HG02970 (cell line): ENCODE measurements at regions not wholly inside any gene's neighbourhood (a gene's known extent, or its start where the extent isn't known, plus 50 kb on each side); places are given as distances from the start of the nearest gene placed in this dataset.
"Not testable (repeated sequence)": the region's sequence is repeated elsewhere in the genome, so short reads cannot be mapped to it uniquely, and the experiment has no call there.

Experiments
- ATAC-seq: cut with Tn5 transposase; IDR thresholded peaks from one replicate; pipeline ENCODE4 v1.9.1; 2021; ENCODE audit warnings: mild to moderate bottlenecking, moderate library complexity, moderate number of reproducible peaks; ENCODE audit not compliant: unreplicated experiment, low FRiP score

DNA sequence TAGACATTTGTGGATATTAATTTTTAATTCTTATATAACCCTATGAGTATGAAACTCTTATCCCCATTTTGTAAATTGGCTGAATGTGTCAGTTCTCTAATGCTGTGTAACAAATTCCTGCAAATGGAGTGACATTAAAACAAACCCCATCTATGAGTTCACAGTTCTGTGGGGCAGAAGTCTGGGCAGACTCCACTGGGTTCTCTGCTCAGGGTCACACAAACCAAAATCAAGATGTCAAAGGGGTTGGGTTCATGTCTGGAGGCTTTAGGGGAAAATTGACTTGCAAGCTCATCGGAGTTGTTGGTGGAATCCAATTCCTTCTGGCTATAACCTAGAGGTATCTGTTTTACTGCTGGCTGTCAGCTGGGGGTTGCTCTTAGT is 301.6 kb upstream of the PLGLB2 start:
- not testable (repeated sequence) for ATAC-seq

DNA sequence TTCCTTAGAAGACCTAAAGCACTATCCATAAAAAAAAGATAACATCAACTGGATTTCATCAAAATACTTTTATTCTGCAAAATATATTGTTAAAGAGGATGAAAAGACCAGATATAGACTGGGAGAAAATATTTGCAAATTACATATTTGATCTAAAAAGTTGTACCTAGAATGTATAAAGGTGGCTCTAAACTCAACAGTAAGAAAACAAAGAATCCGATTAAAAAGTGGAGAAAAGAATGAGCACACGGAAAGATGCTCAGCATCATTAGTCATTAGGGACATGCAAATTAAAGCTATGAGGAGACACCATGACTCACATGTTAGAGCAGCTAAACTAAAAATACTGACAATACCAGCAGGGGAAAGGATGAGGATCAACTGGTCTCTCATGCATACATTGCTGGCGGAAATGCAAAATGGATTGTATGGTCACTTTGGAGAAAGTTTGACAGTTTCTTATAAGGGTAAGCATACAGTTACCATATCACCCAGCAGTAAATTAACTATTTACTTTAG is 298.4 kb upstream of the PLGLB2 start:
- ATAC-seq, result not testable (repeated sequence)

DNA sequence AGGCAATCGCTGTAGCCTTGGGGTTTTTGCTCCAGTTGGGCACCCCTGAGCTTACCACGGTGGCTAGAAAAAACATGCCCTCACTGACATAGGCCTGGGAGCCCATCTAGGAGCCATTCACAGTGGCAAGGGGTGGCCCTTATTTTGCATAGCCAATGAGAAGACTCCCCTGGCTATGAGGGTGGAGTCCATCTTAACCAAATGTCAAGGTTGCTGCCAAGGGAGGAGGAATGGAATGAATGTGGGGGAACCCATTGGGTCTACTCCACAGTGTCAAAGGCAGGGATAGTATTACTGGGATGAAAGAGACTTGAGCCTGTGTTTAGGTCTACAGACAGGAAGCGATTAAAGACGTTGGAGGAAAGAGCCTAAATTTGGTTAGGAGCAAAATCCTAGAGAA is 295.7 kb upstream of the PLGLB2 start:
- not testable (repeated sequence) for ATAC-seq

DNA sequence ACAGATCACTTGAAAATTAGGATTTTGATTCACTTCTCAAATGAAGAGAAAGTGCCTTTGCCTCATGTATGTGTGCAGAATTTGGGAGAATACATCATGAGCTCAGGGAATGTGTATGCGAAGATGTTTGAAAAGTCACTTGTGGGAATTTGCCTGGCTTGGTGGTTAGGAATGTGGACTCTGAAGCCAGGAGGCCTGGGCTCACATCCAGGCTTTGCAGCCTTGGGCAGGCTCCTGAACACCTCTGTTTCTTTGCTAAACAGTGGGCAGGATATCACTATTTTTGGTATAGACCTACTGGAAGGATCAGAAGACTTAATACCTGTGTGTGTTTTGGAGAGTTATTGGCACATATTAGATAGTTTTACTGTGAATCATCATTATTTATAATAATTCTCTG is 295.0 kb upstream of the PLGLB2 start:
- not testable (repeated sequence) for ATAC-seq

- not testable (repeated sequence) for ATAC-seq
These were observed 293.9 kb upstream of the PLGLB2 start for GRCh38 chr2:87453965-87454364.

DNA sequence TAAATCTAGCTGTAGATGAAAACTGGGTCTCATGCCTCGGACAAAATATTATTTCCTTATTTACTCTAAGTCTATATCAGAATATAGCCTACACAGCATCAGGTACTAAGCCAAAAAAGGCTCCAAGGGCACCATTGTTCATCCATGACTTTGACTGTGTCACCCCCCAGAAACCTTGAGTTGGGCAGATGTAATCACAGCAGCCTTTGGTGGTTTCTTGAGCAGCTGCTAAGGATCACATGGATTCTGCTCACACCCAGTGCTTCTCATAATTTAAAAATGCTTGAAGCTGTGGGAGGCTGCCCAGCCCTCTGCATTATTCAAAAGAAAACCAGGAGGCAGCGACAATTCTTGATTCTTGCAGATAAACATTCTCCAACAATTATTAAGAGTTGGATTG is 293.5 kb upstream of the PLGLB2 start:
- not testable (repeated sequence) for ATAC-seq

GRCh38 chr2:87455209-87455853 is 292.6 kb upstream of the PLGLB2 start:
- not testable (repeated sequence) for ATAC-seq

GRCh38 chr2:87455854-87456249 is 292.0 kb upstream of the PLGLB2 start:
- ATAC-seq, result not testable (repeated sequence)

DNA sequence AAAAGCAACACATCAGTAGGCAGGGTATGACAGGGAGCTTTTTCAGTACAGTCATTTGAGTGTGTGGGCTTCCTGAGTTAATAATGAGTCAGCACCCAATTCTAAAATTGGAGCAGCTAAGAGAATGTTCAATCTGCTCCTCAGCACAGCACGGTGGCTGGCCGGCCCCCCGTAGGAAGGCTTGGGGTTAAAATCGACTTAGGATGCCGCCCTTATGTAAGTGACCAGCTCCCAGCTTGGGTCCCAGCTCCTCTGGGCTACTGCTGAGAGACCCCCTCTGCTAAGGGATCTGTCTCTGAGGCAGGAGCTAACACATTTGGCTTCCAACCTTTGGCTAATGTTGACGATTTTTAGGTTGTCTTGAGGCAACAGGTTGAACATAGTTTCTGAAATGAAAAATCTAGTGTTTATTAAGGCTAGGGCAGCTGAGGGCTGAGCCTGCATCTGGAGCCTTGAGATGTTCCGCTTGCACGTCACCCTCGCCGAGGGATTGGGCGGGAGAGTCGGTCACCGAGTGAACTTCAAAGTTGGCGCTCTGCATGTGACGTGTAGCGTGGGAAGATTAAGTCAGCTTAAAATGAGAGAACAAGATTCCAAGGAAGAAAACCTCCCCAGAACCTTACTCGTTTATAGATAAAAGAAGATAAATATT is 291.3 kb upstream of the PLGLB2 start:
- peak; percentile 48 for ATAC-seq

DNA sequence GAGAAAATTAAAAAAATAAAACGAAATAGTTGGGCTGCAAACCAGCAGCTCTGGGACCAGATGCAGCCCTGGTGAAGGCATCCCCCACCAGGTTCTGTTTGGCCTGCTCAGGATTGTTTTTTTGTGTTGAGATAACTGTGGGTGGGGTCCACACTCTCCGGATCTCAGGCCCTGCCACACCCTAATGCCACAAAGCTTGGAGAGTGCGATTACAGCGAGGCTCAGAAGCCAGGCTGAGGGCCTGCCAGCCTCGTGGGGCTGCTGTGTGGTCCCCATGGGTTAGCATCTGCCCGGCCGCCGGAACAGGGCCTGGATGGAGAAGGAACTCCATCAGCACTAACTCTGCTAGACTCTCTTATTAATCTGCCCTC is 290.8 kb upstream of the PLGLB2 start:
- not testable (repeated sequence) for ATAC-seq

DNA sequence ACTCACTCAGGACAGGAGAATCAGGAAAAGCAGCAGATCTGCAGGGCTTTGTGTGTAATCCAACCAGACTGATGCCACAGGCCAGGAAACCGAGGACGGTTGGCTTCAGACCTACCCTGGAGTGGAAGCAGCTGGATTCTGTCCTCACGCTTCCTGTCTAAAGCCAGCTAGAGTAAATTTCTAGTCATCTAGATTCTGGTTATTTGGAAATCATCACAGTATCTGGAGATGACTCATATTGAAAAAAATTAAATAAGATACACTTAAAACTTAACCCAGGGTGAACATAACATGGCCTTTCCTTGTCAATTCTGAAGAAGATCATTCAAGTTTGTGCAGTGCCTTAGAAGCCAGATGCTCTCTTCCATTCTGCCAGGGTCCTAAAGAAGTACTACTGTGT is 288.9 kb upstream of the PLGLB2 start:
- ATAC-seq, result not testable (repeated sequence)

DNA sequence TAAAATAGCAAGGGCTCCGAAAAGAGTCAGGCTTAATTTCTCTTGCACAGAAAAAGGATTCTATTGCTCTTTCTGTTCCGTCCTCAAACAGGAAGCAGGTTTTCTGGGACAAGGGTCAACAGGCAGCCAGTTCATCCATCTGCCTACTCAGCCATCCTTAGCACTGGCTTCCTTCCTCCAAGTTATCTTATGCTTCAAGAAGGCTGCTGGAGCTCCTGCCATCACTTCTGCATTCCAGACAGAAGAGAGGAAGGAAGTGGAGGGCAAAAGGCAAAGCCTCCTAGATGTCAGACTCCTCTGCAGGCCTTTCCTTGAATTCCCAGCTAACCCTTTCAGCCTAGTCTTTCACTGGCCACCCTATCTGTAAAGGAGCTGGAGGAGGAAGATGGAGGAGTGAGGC is 287.8 kb upstream of the PLGLB2 start:
- ATAC-seq, result not testable (repeated sequence)

DNA sequence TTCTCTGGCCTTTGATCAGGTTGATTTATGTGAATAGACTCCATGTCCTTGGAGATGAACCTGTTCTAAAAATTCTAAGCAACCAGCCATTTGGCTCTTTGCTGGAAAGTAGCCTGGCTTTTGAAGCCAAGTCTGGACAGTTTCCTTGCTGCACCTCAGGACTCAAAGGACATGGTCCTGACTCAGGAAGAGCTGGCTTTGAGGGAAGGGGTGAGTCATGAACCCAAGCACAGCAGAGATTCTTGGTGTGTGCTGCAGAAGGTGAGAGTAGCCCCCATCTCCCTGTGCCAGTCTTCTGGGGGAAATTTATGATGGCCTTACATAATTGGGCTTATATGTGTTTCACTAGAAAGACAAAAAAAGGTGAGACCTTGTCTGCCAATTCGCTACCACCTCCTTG is 287.2 kb upstream of the PLGLB2 start:
- not testable (repeated sequence) for ATAC-seq

- ATAC-seq, result not testable (repeated sequence)
These were observed 286.2 kb upstream of the PLGLB2 start for GRCh38 chr2:87461671-87462070.

GRCh38 chr2:87464219-87464618 is 283.7 kb upstream of the PLGLB2 start:
- ATAC-seq, result not testable (repeated sequence)

- ATAC-seq, result not testable (repeated sequence)
These were observed 282.2 kb upstream of the PLGLB2 start for GRCh38 chr2:87465730-87466129.

GRCh38 chr2:87466591-87467120 is 281.2 kb upstream of the PLGLB2 start:
- ATAC-seq, result not testable (repeated sequence)

GRCh38 chr2:87468429-87468981 is 279.4 kb upstream of the PLGLB2 start:
- ATAC-seq, result not testable (repeated sequence)

- not testable (repeated sequence) for ATAC-seq
These were observed 278.4 kb upstream of the PLGLB2 start for GRCh38 chr2:87469180-87470151.
